ENCODE measurements at regions not wholly inside any gene's neighbourhood (a gene's known extent, or its start where the extent isn't known, plus 50 kb on each side); places are given as distances from the start of the nearest gene placed in this dataset.
A peak's percentile ranks its signal among the peaks of the same experiment; 100 is the strongest.
"Not testable (repeated sequence)": the region's sequence is repeated elsewhere in the genome, so short reads cannot be mapped to it uniquely, and the experiment has no call there.

GRCh38 chr3:153910387-153910786 lies 210.8 kb upstream of the ARHGEF26 start:
- WGBS, result 66% methylated on average over 1 of the region's 1 CpG
- no peaks in the 10 kb centered on the region for H3K36me3 ChIP-seq (ENCODE audit: insufficient read depth)
- DNase-seq (ENCODE audit: extremely low spot score), result no peak

DNA sequence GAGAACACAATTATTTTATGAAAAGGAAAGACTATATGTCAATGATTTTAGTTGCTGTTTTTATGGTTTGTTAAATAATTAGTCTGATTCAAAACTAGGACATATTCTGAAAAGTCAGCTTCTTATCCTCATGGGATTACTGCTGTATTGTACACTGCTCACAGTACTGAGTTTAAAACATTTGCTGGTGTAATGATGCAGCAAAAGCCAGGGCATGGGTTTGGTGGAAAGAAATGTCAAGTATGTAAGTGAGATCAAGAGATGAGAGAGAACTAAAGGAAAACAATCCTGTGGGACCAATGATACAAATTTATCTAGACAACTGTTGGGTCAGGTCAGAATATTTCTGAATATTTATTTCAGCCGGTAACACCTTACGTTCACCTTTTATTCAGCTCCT lies 210.1 kb upstream of the ARHGEF26 start:
- 89% methylated on average over 2 of the region's 2 CpGs for WGBS
- no peak for DNase-seq (ENCODE audit: extremely low spot score)
- Histone ChIP-seq H3K4me3 (ENCODE audit: low read depth, low read length) (no peak overlapping the region), H3K27ac (ENCODE audit: low read depth) (no peak overlapping the region), H3K36me3 (ENCODE audit: insufficient read depth) (no peaks in the 10 kb centered on the region), H3K4me1 (ENCODE audit: insufficient read depth) (no peaks in the 10 kb centered on the region)

More at GRCh38 chr3:153910387-153910786, 210.8 kb upstream of the ARHGEF26 start:
- Histone ChIP-seq H3K27ac (ENCODE audit: low read depth) (no peak overlapping the region), H3K4me3 (ENCODE audit: low read depth, low read length) (no peak overlapping the region), H3K4me1 (ENCODE audit: insufficient read depth) (no peaks in the 10 kb centered on the region)

DNA sequence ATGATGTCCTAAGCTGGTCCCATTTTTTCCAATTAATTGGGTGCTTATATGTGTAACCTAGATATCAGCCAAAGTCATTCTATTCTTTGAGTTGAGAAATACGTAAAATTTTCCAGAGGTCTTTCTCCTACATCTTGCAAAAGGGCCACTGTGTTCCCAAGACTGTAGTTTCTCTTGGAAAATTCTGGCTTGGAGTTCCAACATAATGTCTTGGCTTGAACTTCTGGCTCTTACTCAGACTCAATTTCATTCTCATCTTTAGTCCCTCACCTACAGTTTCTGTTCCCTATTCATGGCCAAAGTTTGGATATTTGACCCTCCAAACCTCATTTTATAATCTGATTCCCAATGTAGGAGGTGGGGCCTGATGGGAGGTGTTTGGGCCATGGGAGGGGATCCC lies 201.4 kb upstream of the ARHGEF26 start:
- Histone ChIP-seq H3K4me1 (ENCODE audit: insufficient read depth) (no peaks in the 10 kb centered on the region), H3K4me3 (ENCODE audit: low read depth, low read length) (no peak overlapping the region), H3K27ac (ENCODE audit: low read depth) (no peak overlapping the region), H3K36me3 (ENCODE audit: insufficient read depth) (no peaks in the 10 kb centered on the region)
- no peak for DNase-seq (ENCODE audit: extremely low spot score)
- WGBS, result 87% methylated on average over 1 of the region's 1 CpG

- no peaks in the 10 kb centered on the region for H3K36me3 ChIP-seq (ENCODE audit: insufficient read depth)
- H3K4me1 ChIP-seq (ENCODE audit: insufficient read depth), result no peaks in the 10 kb centered on the region
- H3K4me3 ChIP-seq (ENCODE audit: low read depth, low read length), result no peak overlapping the region
- H3K27ac ChIP-seq (ENCODE audit: low read depth), result no peak overlapping the region
- no peak for DNase-seq (ENCODE audit: extremely low spot score)
These were observed 199.4 kb upstream of the ARHGEF26 start for GRCh38 chr3:153921826-153922225.

- H3K27ac ChIP-seq (ENCODE audit: low read depth), result no peak overlapping the region
- 87% methylated on average over 2 of the region's 2 CpGs for WGBS
- H3K4me3 ChIP-seq (ENCODE audit: low read depth, low read length), result no peak overlapping the region
- H3K4me1 ChIP-seq (ENCODE audit: insufficient read depth), result no peaks in the 10 kb centered on the region
- no peak for DNase-seq (ENCODE audit: extremely low spot score)
- no peaks in the 10 kb centered on the region for H3K36me3 ChIP-seq (ENCODE audit: insufficient read depth)
These were observed 195.2 kb upstream of the ARHGEF26 start for GRCh38 chr3:153925841-153926514.

DNA sequence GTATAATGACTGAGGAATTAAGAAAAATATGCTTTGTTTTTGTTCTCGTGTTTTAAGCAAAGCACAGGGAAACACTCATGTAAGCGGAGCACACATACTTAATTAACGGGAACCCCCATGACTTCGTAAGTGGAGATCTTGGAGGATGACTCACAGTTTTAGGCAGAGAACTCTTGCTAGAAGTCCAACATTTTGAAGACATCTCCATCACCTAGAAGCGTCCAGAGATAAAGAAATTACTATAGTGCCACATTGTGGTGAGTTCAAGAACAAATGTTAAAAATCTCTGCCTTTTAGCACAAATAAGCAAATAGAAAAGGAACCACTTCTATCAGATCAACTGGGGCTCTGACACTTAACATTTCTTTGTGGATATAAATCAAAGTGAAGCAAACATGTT lies 194.1 kb upstream of the ARHGEF26 start:
- no peaks in the 10 kb centered on the region for H3K36me3 ChIP-seq (ENCODE audit: insufficient read depth)
- WGBS, result 41% methylated on average over 5 of the region's 5 CpGs
- peak; percentile 10 for DNase-seq (ENCODE audit: extremely low spot score)
- H3K4me1 ChIP-seq (ENCODE audit: insufficient read depth), result no peaks in the 10 kb centered on the region
- no peak overlapping the region for H3K27ac ChIP-seq (ENCODE audit: low read depth)
- no peak overlapping the region for H3K4me3 ChIP-seq (ENCODE audit: low read depth, low read length)

DNA sequence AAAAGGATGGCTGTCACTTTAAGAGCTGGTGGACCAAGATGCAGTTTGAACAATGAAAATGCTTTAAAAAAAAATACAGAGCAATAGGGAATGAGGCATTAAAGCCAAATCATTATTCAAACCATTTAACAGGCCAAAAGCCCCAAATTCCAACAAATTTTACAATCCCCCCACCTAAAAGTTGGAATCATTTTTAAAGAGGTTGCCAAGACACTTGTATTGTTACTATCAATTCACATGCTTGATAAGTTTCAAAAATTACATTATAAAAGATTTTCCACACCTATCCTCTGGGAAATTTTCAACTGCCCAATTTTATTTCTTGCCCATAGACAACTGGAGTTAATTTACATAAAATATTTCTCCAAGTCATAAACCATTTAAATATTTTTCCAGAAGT lies 192.3 kb upstream of the ARHGEF26 start:
- H3K36me3 ChIP-seq (ENCODE audit: insufficient read depth), result no peaks in the 10 kb centered on the region
- no peak overlapping the region for H3K4me3 ChIP-seq (ENCODE audit: low read depth, low read length)
- H3K4me1 ChIP-seq (ENCODE audit: insufficient read depth), result no peaks in the 10 kb centered on the region
- DNase-seq (ENCODE audit: extremely low spot score), result no peak
- no peak overlapping the region for H3K27ac ChIP-seq (ENCODE audit: low read depth)

- not testable (repeated sequence) for H3K36me3 ChIP-seq (ENCODE audit: insufficient read depth); H3K4me3 ChIP-seq (ENCODE audit: low read depth, low read length); H3K4me1 ChIP-seq (ENCODE audit: insufficient read depth); DNase-seq (ENCODE audit: extremely low spot score); H3K27ac ChIP-seq (ENCODE audit: low read depth)
- 98% methylated on average over 2 of the region's 2 CpGs for WGBS
These were observed 187.7 kb upstream of the ARHGEF26 start for GRCh38 chr3:153933481-153933880.

DNA sequence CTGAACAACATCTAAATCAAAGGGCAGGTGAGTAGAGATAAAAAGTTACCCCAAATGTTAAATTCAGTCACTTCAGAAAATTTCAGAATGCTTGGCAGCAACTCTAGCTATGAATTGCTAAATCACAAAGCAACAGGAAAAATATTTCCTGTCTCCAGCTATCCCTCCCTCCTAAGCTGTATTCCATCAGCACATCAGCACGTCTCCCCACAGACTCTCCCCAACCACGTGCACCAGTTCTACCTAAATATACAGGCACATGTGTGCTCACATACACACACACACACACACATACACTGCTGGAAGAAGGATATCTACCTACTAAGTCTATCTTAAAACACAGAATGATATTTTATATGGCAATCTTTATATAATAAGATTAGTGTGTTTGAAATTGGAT lies 177.1 kb upstream of the ARHGEF26 start:
- WGBS, result 30% methylated on average over 2 of the region's 2 CpGs
- no peak for DNase-seq (ENCODE audit: extremely low spot score)

GRCh38 chr3:153951276-153951675 lies 169.9 kb upstream of the ARHGEF26 start:
- H3K36me3 ChIP-seq (ENCODE audit: insufficient read depth), result no peaks in the 10 kb centered on the region
- WGBS, result 74% methylated on average over 2 of the region's 2 CpGs
- DNase-seq (ENCODE audit: extremely low spot score), result no peak
- no peaks in the 10 kb centered on the region for H3K4me1 ChIP-seq (ENCODE audit: insufficient read depth)
- H3K27ac ChIP-seq (ENCODE audit: low read depth), result no peak overlapping the region
- H3K4me3 ChIP-seq (ENCODE audit: low read depth, low read length), result no peak overlapping the region

More for the DNA sequence above, 177.1 kb upstream of the ARHGEF26 start:
- H3K36me3 ChIP-seq (ENCODE audit: insufficient read depth), result no peaks in the 10 kb centered on the region
- no peaks in the 10 kb centered on the region for H3K4me1 ChIP-seq (ENCODE audit: insufficient read depth)
- H3K4me3 ChIP-seq (ENCODE audit: low read depth, low read length), result no peak overlapping the region
- no peak overlapping the region for H3K27ac ChIP-seq (ENCODE audit: low read depth)

DNA sequence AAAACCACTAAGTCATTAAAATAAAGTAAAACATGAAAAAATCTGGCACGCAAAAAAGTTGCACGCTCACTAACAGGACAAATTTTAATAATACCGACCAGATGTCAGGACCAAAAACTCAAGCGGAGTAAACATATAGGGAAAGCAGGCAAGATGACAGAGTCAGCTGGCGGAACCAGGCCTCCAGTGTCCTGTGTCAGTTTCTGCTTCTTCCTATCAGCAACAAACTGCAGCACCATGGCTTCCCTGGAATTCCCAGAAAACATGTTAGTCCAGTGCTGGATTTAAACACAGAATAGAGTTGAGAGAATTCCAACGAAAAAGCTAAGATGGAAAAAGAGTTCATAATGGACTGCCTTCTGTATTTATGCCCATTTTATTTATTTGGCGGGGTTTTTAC lies 169.1 kb upstream of the ARHGEF26 start:
- WGBS, result 83% methylated on average over 7 of the region's 7 CpGs
- Histone ChIP-seq H3K4me3 (ENCODE audit: low read depth, low read length) (no peak overlapping the region), H3K36me3 (ENCODE audit: insufficient read depth) (no peaks in the 10 kb centered on the region), H3K27ac (ENCODE audit: low read depth) (no peak overlapping the region), H3K4me1 (ENCODE audit: insufficient read depth) (no peaks in the 10 kb centered on the region)
- DNase-seq (ENCODE audit: extremely low spot score), result no peak

DNA sequence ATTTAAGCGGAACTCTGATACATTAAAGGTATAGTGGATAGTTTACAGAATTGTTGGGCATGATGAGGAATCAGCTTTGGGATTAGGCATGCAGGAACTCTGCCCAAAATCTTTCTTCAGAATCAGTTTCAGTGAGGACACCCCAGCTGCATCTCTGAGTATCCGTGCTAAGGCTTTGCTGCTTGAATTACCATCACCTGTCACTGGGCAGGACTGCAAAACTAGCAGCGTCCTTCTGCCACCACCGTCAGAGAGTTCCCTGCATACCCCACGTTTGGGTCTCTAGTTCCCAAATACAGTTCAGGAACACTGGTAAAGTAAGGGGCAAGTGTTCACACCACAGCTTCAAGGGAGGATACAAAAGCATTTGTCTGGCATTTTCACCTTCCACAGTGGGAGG lies 164.6 kb upstream of the ARHGEF26 start:
- no peaks in the 10 kb centered on the region for H3K36me3 ChIP-seq (ENCODE audit: insufficient read depth)
- 79% methylated on average over 5 of the region's 5 CpGs for WGBS
- no peak overlapping the region for H3K4me3 ChIP-seq (ENCODE audit: low read depth, low read length)
- no peak overlapping the region for H3K27ac ChIP-seq (ENCODE audit: low read depth)
- DNase-seq (ENCODE audit: extremely low spot score), result no peak
- no peaks in the 10 kb centered on the region for H3K4me1 ChIP-seq (ENCODE audit: insufficient read depth)

- H3K27ac ChIP-seq (ENCODE audit: low read depth), result no peak overlapping the region
- DNase-seq (ENCODE audit: extremely low spot score), result no peak
- no peaks in the 10 kb centered on the region for H3K4me1 ChIP-seq (ENCODE audit: insufficient read depth)
- no peak overlapping the region for H3K4me3 ChIP-seq (ENCODE audit: low read depth, low read length)
- 55% methylated on average over 1 of the region's 1 CpG for WGBS
- H3K36me3 ChIP-seq (ENCODE audit: insufficient read depth), result no peaks in the 10 kb centered on the region
These were observed 163.8 kb upstream of the ARHGEF26 start for GRCh38 chr3:153957421-153957820.

GRCh38 chr3:153958635-153959595 lies 162.3 kb upstream of the ARHGEF26 start:
- Histone ChIP-seq H3K27ac (ENCODE audit: low read depth) (no peak overlapping the region), H3K36me3 (ENCODE audit: insufficient read depth) (no peaks in the 10 kb centered on the region), H3K4me1 (ENCODE audit: insufficient read depth) (no peaks in the 10 kb centered on the region), H3K4me3 (ENCODE audit: low read depth, low read length) (no peak overlapping the region)
- 45% methylated on average over 9 of the region's 9 CpGs for WGBS
- DNase-seq (ENCODE audit: extremely low spot score), result peak; percentile 50

Measured in urinary bladder (tissue), 3 donors.